SK-N-SH (cell line): ENCODE measurements at regions not wholly inside any gene's neighbourhood (a gene's known extent, or its start where the extent isn't known, plus 50 kb on each side); places are given as distances from the start of the nearest gene placed in this dataset.

Experiments used
- CTCF ChIA-PET: fragments of 300-600, 350-600 bp; formaldehyde crosslinking; extraction: SDS; loops from one replicate; lab custom pipeline; 2021; lab: Yijun Ruan, JAX
- POLR2A ChIA-PET: fragments of 350-600 bp; sonication (Branson Sonifier 250); formaldehyde crosslinking; extraction: SDS; loops from one replicate; lab custom pipeline; 2020; ENCODE audit warnings: antibody characterized with exemption, inconsistent platforms; lab: Yijun Ruan, JAX
- DNase-seq: peaks from one replicate; pipeline ENCODE4 v3.0.0; 2012
- H2AFZ ChIP-seq: fragments of 200-600 bp; sonication (generic); 2 replicates; pipeline ENCODE4 v1.8.1; 2016; ENCODE audit warnings: antibody characterized with exemption, mild to moderate bottlenecking, low read depth
- H3F3A ChIP-seq: fragments of 200-600 bp; sonication (generic); replicated peaks from 2 replicates; pipeline ENCODE3; 2016; ENCODE audit warnings: antibody characterized with exemption, mild to moderate bottlenecking; ENCODE audit not compliant: insufficient read depth
- H3K27ac ChIP-seq, 2 experiments: fragments of 200-500 bp in 1 of 2; fragments of 200-600 bp in 1 of 2; sonication (Bioruptor generic) in 1 of 2; sonication (generic), shearing (Covaris generic) in 1 of 2; 2 replicates each; pipeline versions ENCODE4 v1.5.1 to v1.6.1; 2014 to 2016; ENCODE audit warnings: low read depth in 2 of 2, inconsistent platforms in 1 of 2, low read length in 1 of 2, mild to moderate bottlenecking in 1 of 2, mixed read lengths in 1 of 2
- H3K27me3 ChIP-seq: fragments of 200-600 bp; sonication (generic), shearing (Covaris generic); 2 replicates; pipeline ENCODE4 v1.6.1; 2016; ENCODE audit warnings: mixed run types; ENCODE audit not compliant: insufficient read depth
- H3K36me3 ChIP-seq, 2 experiments: fragments of 200-500 bp in 1 of 2; fragments of 200-600 bp in 1 of 2; sonication (Bioruptor generic) in 1 of 2; sonication (generic) in 1 of 2; replicated peaks in 1 of 2; 2 replicates each; pipeline versions ENCODE3 to v1.5.1; 2014 to 2016; ENCODE audit warnings: low read length in 1 of 2, mild to moderate bottlenecking in 1 of 2; ENCODE audit not compliant: insufficient read depth in 2 of 2, control insufficient read depth in 1 of 2
- H3K4me1 ChIP-seq, 2 experiments: fragments of 200-500 bp in 1 of 2; fragments of 200-600 bp in 1 of 2; sonication (Bioruptor generic) in 1 of 2; sonication (generic), shearing (Covaris generic) in 1 of 2; 2 replicates each; pipeline versions ENCODE4 v1.5.1 to v1.6.1; 2014 to 2016; ENCODE audit warnings: low read depth in 1 of 2, low read length in 1 of 2, mixed run types in 1 of 2; ENCODE audit not compliant: insufficient read depth in 2 of 2, control insufficient read depth in 1 of 2
- H3K4me2 ChIP-seq: fragments of 200-600 bp; sonication (generic), shearing (Covaris generic); 2 replicates; pipeline ENCODE4 v1.6.1; 2017; ENCODE audit warnings: mixed run types
- H3K4me3 ChIP-seq, 2 experiments: fragments of 200-500 bp in 1 of 2; fragments of 200-600 bp in 1 of 2; sonication (Bioruptor generic) in 1 of 2; sonication (generic), shearing (Covaris generic) in 1 of 2; 2 replicates each; pipeline versions ENCODE4 v1.5.1 to v1.8.1; 2014 to 2016; ENCODE audit warnings: low read depth in 2 of 2, inconsistent platforms in 1 of 2, low read length in 1 of 2, mild to moderate bottlenecking in 1 of 2, mixed read lengths in 1 of 2, moderate library complexity in 1 of 2
- H3K79me2 ChIP-seq: fragments of 200-600 bp; sonication (generic); 2 replicates; pipeline ENCODE4 v1.8.1; 2017; ENCODE audit warnings: mild to moderate bottlenecking; ENCODE audit not compliant: insufficient read depth
- H3K9ac ChIP-seq: fragments of 200-600 bp; sonication (generic); 2 replicates; pipeline ENCODE4 v1.6.1; 2017; ENCODE audit warnings: mixed run types
- H3K9me2 ChIP-seq: fragments of 200-600 bp; sonication (generic); 2 replicates; pipeline ENCODE4 v1.6.1; 2017; ENCODE audit warnings: mixed run types
- H3K9me3 ChIP-seq: fragments of 200-600 bp; sonication (generic); 2 replicates; pipeline ENCODE4 v1.6.1; 2017; ENCODE audit warnings: mixed run types, mild to moderate bottlenecking, moderate library complexity
- H4K20me1 ChIP-seq: fragments of 200-600 bp; sonication (generic); 2 replicates; pipeline ENCODE4 v1.6.1; 2017; ENCODE audit warnings: mild to moderate bottlenecking, mixed run types; ENCODE audit not compliant: insufficient read depth
- CTCF ChIP-seq: fragments of 200-600 bp; sonication (generic); IDR thresholded peaks from 2 replicates; pipeline ENCODE4 v1.6.1; 2017; ENCODE audit warnings: antibody characterized with exemption, mild to moderate bottlenecking, moderate library complexity
- EP300 ChIP-seq, 2 experiments: IDR thresholded peaks; 2 replicates each; pipeline versions ENCODE4 v1.4.0 to v1.6.1; 2012; ENCODE audit warnings: borderline replicate concordance in 1 of 2, low read depth in 1 of 2, low read length in 1 of 2
- EZH2phosphoT487 ChIP-seq: fragments of 200-600 bp; sonication (generic); IDR thresholded peaks from 2 replicates; pipeline ENCODE4 v1.6.1; 2017; ENCODE audit warnings: low read depth, mixed run types, mild to moderate bottlenecking, antibody characterized with exemption, moderate library complexity, borderline replicate concordance
- FOXJ3 ChIP-seq: sonication (generic); formaldehyde crosslinking; IDR thresholded peaks from 2 replicates; pipeline ENCODE4 v1.5.1; 2020; ENCODE audit warnings: mild to moderate bottlenecking, missing genetic modification reagents
- FOXM1 ChIP-seq: IDR thresholded peaks from 2 replicates; pipeline ENCODE4 v1.4.0; 2012; ENCODE audit warnings: low read depth, mild to moderate bottlenecking
- GABPA ChIP-seq: IDR thresholded peaks from 2 replicates; pipeline ENCODE4 v1.4.0; 2012; ENCODE audit warnings: low read depth, mild to moderate bottlenecking
- GATA2 ChIP-seq: sonication (generic); formaldehyde crosslinking; IDR thresholded peaks from 2 replicates; pipeline ENCODE4 v1.5.0; 2020; ENCODE audit warnings: mild to moderate bottlenecking, missing genetic modification reagents
- MAX ChIP-seq: IDR thresholded peaks from 2 replicates; pipeline ENCODE4 v1.4.0; 2012; ENCODE audit warnings: low read depth
- NFIC ChIP-seq: IDR thresholded peaks from 2 replicates; pipeline ENCODE4 v1.4.0; 2012; ENCODE audit warnings: borderline replicate concordance
- PBX3 ChIP-seq: IDR thresholded peaks from 2 replicates; pipeline ENCODE4; 2012
- POLR2AphosphoS5 ChIP-seq: IDR thresholded peaks from 2 replicates; pipeline ENCODE4 v1.6.1; 2012; ENCODE audit warnings: low read depth, low read length
- RFX5 ChIP-seq: IDR thresholded peaks from 2 replicates; pipeline ENCODE4 v1.6.1; 2012; ENCODE audit warnings: mild to moderate bottlenecking, improper control_type of control experiment, low read length
- RXRA ChIP-seq: IDR thresholded peaks from 2 replicates; pipeline ENCODE4 v1.4.0; 2012; ENCODE audit warnings: low read depth, mild to moderate bottlenecking, borderline replicate concordance
- SMC3 ChIP-seq: IDR thresholded peaks from 2 replicates; pipeline ENCODE4 v1.6.1; 2012; ENCODE audit warnings: low read depth, low read length, improper control_type of control experiment
- TCF12 ChIP-seq: IDR thresholded peaks from 2 replicates; pipeline ENCODE4 v1.4.0; 2012
- TEAD4 ChIP-seq: IDR thresholded peaks from 2 replicates; pipeline ENCODE4 v1.4.0; 2012; ENCODE audit warnings: mild to moderate bottlenecking, borderline replicate concordance; ENCODE audit not compliant: insufficient read depth
- USF1 ChIP-seq: IDR thresholded peaks from 2 replicates; pipeline ENCODE4 v1.4.0; 2012; ENCODE audit warnings: low read depth, borderline replicate concordance
- ZBTB33 ChIP-seq: IDR thresholded peaks from 2 replicates; pipeline ENCODE4 v1.4.0; 2012; ENCODE audit warnings: low read depth, borderline replicate concordance
- WGBS: methylation state at CpG from one replicate; pipeline ENCODE4 v1.1.6; 2017; ENCODE audit warnings: low lambda C conversion rate; 5-methylcytosine and 5-hydroxymethylcytosine counted together

GRCh38 chr17:77874303-77875050 is 84.0 kb upstream of the TNRC6C start:
- H3K27me3 ChIP-seq = 0 out of 2 replicates have a peak, but pooled peaks cover 5% of the 10 kb centered on the region
- no peak overlapping the region for H3K4me2 ChIP-seq
- no peak overlapping the region for H2AFZ ChIP-seq
- DNase-seq = no peak
- no peak overlapping the region for H3K9ac ChIP-seq
- H3K36me3 ChIP-seq = no peaks in the 10 kb centered on the region
- ChIA-PET CTCF (interaction anchor here (0.6 to 2.0 kb wide), 13 partner anchors 9 to 943 kb away, joined by 3 to 7 read pairs (median 3); partner anchors contain the start of gene TNRC6C), POLR2A (interaction anchor here (0.8 to 2.2 kb wide), 3 partner anchors 10 to 84 kb away, joined by 3 to 22 read pairs (median 15); partner anchors contain the start of gene TNRC6C)
- peak overlapping the region in 1 of 2 experiments; percentile 97; a peak in 2 of 4 replicates for H3K27ac ChIP-seq
- no peaks in the 10 kb centered on the region for H4K20me1 ChIP-seq
- H3K4me1 ChIP-seq = peaks cover 0 to 48% of the 10 kb centered on the region in 2 experiments; a peak in 2 of 4 replicates
- TF ChIP-seq FOXJ3 (CRISPR knock-in tag) (no peak), GABPA (no peak), ZBTB33 (no peak)
- WGBS = 66% methylated on average over 14 of the region's 14 CpGs
- no peaks in the 10 kb centered on the region for H3K9me2 ChIP-seq
- H3K4me3 ChIP-seq = no peak overlapping the region
- H3F3A ChIP-seq = no peaks in the 10 kb centered on the region
- H3K79me2 ChIP-seq = no peaks in the 10 kb centered on the region
- no peaks in the 10 kb centered on the region for H3K9me3 ChIP-seq

GRCh38 chr17:77875051-77875780 is 83.3 kb upstream of the TNRC6C start:
- H3K4me2 ChIP-seq = no peak overlapping the region; the same call in 1 of the 2 replicates
- no peaks in the 10 kb centered on the region for H3K9me2 ChIP-seq
- no peaks in the 10 kb centered on the region for H3K27me3 ChIP-seq
- H3K4me3 ChIP-seq = no peak overlapping the region
- H3K4me1 ChIP-seq = peaks cover 0 to 55% of the 10 kb centered on the region in 2 experiments; a peak in 2 of 4 replicates
- no peaks in the 10 kb centered on the region for H3K79me2 ChIP-seq
- no peaks in the 10 kb centered on the region for H3K36me3 ChIP-seq
- peak overlapping the region; percentile 29 to 97; a peak in 2 of 4 replicates for H3K27ac ChIP-seq
- ChIA-PET CTCF (interaction anchor here (0.6 to 2.0 kb wide), 13 partner anchors 10 to 944 kb away, joined by 3 to 7 read pairs (median 3); partner anchors contain the start of gene TNRC6C), POLR2A (interaction anchor here (0.8 to 1.4 kb wide), 2 partner anchors 9 to 83 kb away, joined by 3 to 15 read pairs; partner anchors contain the start of gene TNRC6C)
- no peaks in the 10 kb centered on the region for H4K20me1 ChIP-seq
- no peaks in the 10 kb centered on the region for H3K9me3 ChIP-seq
- 16% methylated on average over 5 of the region's 5 CpGs for WGBS
- H2AFZ ChIP-seq = no peak overlapping the region
- H3F3A ChIP-seq = no peaks in the 10 kb centered on the region
- H3K9ac ChIP-seq = no peak overlapping the region
- DNase-seq = no peak
- TF ChIP-seq RFX5 (no peak), FOXJ3 (CRISPR knock-in tag) (no peak), EZH2phosphoT487 (no peak), FOXM1 (peak; percentile 73), NFIC (peak; percentile 89), POLR2AphosphoS5 (peak; percentile 69; the same call in 1 of the 2 replicates), SMC3 (no peak), EP300 (IDR thresholded peaks at IDR 0.05; ENCODE audit: borderline replicate concordance in 1 of 2, low read depth in 1 of 2, low read length in 1 of 2) (peak in 1 of 2 experiments; percentile 88; a peak in 1 of 4 replicates), CTCF (no peak), USF1 (0 out of 2 replicates have a peak, but pooled peaks have one; percentile 26), RXRA (no peak; the same call in 1 of the 2 replicates), PBX3 (peak; percentile 59; the same call in 1 of the 2 replicates), GATA2 (CRISPR knock-in tag) (no peak), MAX (peak; percentile 75; the same call in 1 of the 2 replicates), TEAD4 (peak; percentile 91), TCF12 (peak; percentile 90)
